ENCODE measurements at regions not wholly inside any gene's neighbourhood (a gene's known extent, or its start where the extent isn't known, plus 50 kb on each side); places are given as distances from the start of the nearest gene placed in this dataset.

GRCh38 chr13:91017669-91018053 is 329.8 kb upstream of the MIR17HG start:
- TF ChIP-seq MAX (CRISPR knock-in tag; IDR thresholded peaks at IDR 0.05) (no peak), EMX1 (CRISPR knock-in tag; IDR thresholded peaks at IDR 0.05) (no peak), CTCF (IDR thresholded peaks at IDR 0.05) (no peak; the same call in 1 of the 2 replicates)
